IMR-90 (cell line): ENCODE measurements at regions not wholly inside any gene's neighbourhood (a gene's known extent, or its start where the extent isn't known, plus 50 kb on each side); places are given as distances from the start of the nearest gene placed in this dataset.
A peak's percentile ranks its signal among the peaks of the same experiment; 100 is the strongest.

Experiments
- ATAC-seq: fragments of 200-7000 bp; cut with Tn5 transposase; 2 replicates; pipeline ENCODE4 v1.9.1; 2020; ENCODE audit warnings: low read depth, mild to moderate bottlenecking, moderate library complexity
- BruUV-seq: library from RNA; stranded (reverse); fragments of 400-500 nt; replicated peaks from 2 replicates; lab custom pipeline; 2021; lab: Mats Ljungman, UMichigan
- CTCF ChIA-PET: fragments of 300-600 bp; formaldehyde crosslinking; extraction: SDS; loops from one replicate; lab custom pipeline; 2021; ENCODE audit warnings: antibody characterized with exemption; lab: Yijun Ruan, JAX
- POLR2A ChIA-PET: fragments of 300-600 bp; sonication (Branson Sonifier 250); formaldehyde crosslinking; loops from one replicate; lab custom pipeline; 2022; ENCODE audit warnings: antibody characterized with exemption; ENCODE audit not compliant: unreplicated experiment; lab: Charles Lee
- DNase-seq: peaks from one replicate; pipeline ENCODE4 v3.0.0; 2013
- H2AFZ ChIP-seq: replicated peaks from 2 replicates; pipeline ENCODE3; 2013; ENCODE audit warnings: low read length, mild to moderate bottlenecking; ENCODE audit not compliant: poor library complexity
- H2AK5ac ChIP-seq: 2 replicates; pipeline ENCODE4 v1.6.1; 2013; ENCODE audit warnings: low read depth, low read length, inconsistent platforms
- H2AK9ac ChIP-seq: replicated peaks from 2 replicates; pipeline ENCODE3; 2013; ENCODE audit warnings: mild to moderate bottlenecking, low read depth, low read length, moderate library complexity; ENCODE audit not compliant: poor library complexity
- H2BK120ac ChIP-seq: 2 replicates; pipeline ENCODE4 v1.6.1; 2013; ENCODE audit warnings: low read depth, low read length, inconsistent platforms
- H2BK15ac ChIP-seq: 3 replicates; pipeline ENCODE4 v1.6.1; 2013; ENCODE audit warnings: low read depth, low read length, inconsistent platforms
- H2BK20ac ChIP-seq: 2 replicates; pipeline ENCODE4 v1.6.1; 2013; ENCODE audit warnings: low read depth, mild to moderate bottlenecking, inconsistent platforms, low read length, moderate library complexity
- H2BK5ac ChIP-seq: 2 replicates; pipeline ENCODE4 v1.6.1; 2013; ENCODE audit warnings: mild to moderate bottlenecking, low read depth, low read length, inconsistent platforms; ENCODE audit not compliant: poor library complexity, severe bottlenecking
- H3K14ac ChIP-seq: replicated peaks from 2 replicates; pipeline ENCODE4 v1.6.1; 2013; ENCODE audit warnings: low read depth, low read length, inconsistent platforms
- H3K18ac ChIP-seq: 2 replicates; pipeline ENCODE4 v1.6.1; 2013; ENCODE audit warnings: low read depth, low read length, control low read depth
- H3K23ac ChIP-seq: 2 replicates; pipeline ENCODE4 v1.6.1; 2013; ENCODE audit warnings: low read depth, low read length, inconsistent platforms
- H3K27ac ChIP-seq: 2 replicates; pipeline ENCODE4 v1.5.1; 2013; ENCODE audit warnings: mild to moderate bottlenecking, control low read depth, low read length; ENCODE audit not compliant: insufficient read depth
- H3K27me3 ChIP-seq: 2 replicates; pipeline ENCODE4 v1.6.1; 2013; ENCODE audit warnings: low read length; ENCODE audit not compliant: control insufficient read depth, insufficient read depth
- H3K36me3 ChIP-seq: 2 replicates; pipeline ENCODE4 v1.6.1; 2013; ENCODE audit warnings: low read length, mixed read lengths; ENCODE audit not compliant: control insufficient read depth, insufficient read depth
- H3K4ac ChIP-seq: 2 replicates; pipeline ENCODE4 v1.6.1; 2013; ENCODE audit warnings: low read depth, low read length, inconsistent platforms
- H3K4me1 ChIP-seq: 2 replicates; pipeline ENCODE4 v1.6.1; 2013; ENCODE audit warnings: low read length, mixed read lengths; ENCODE audit not compliant: control insufficient read depth, insufficient read depth
- H3K4me2 ChIP-seq: 2 replicates; pipeline ENCODE4 v1.6.1; 2013; ENCODE audit warnings: low read depth, mild to moderate bottlenecking, control low read depth, low read length, moderate library complexity
- H3K4me3 ChIP-seq: 2 replicates; pipeline ENCODE4 v1.5.1; 2013; ENCODE audit warnings: low read depth, mild to moderate bottlenecking, control low read depth, low read length, moderate library complexity; ENCODE audit not compliant: insufficient read depth
- H3K56ac ChIP-seq: 2 replicates; pipeline ENCODE4 v1.6.1; 2013; ENCODE audit warnings: low read length, inconsistent platforms; ENCODE audit not compliant: insufficient read depth; ENCODE audit errors: extremely low read depth
- H3K79me1 ChIP-seq, 2 experiments: 2 replicates each; pipeline ENCODE4 v1.6.1; 2013; ENCODE audit warnings: low read length in 2 of 2, inconsistent platforms in 1 of 2, low read depth in 1 of 2
- H3K9ac ChIP-seq: 2 replicates; pipeline ENCODE4 v1.6.1; 2013; ENCODE audit warnings: low read depth, low read length, control low read depth
- H3K9me1 ChIP-seq: 2 replicates; pipeline ENCODE4 v1.6.1; 2013; ENCODE audit warnings: low read length, inconsistent platforms; ENCODE audit not compliant: insufficient read depth
- H3K9me3 ChIP-seq: 2 replicates; pipeline ENCODE4 v1.6.1; 2013; ENCODE audit warnings: low read length; ENCODE audit not compliant: control insufficient read depth, insufficient read depth
- H4K20me1 ChIP-seq: 2 replicates; pipeline ENCODE4 v1.6.1; 2013; ENCODE audit warnings: low read length, inconsistent platforms; ENCODE audit not compliant: insufficient read depth
- H4K5ac ChIP-seq: 2 replicates; pipeline ENCODE4 v1.6.1; 2013; ENCODE audit warnings: mild to moderate bottlenecking, low read depth, low read length, control low read depth
- H4K8ac ChIP-seq, 2 experiments: 2 replicates each; pipeline ENCODE4 v1.6.1; 2013; ENCODE audit warnings: low read depth in 2 of 2, low read length in 2 of 2, control low read depth in 1 of 2, inconsistent platforms in 1 of 2
- H4K91ac ChIP-seq: 2 replicates; pipeline ENCODE4 v1.6.1; 2013; ENCODE audit warnings: low read depth, low read length, inconsistent platforms; ENCODE audit not compliant: insufficient read depth
- BHLHE40 ChIP-seq: fragments of 150-350 bp; IDR thresholded peaks from 2 replicates; pipeline ENCODE4 v1.6.1; 2016; ENCODE audit warnings: mild to moderate bottlenecking, low read depth, low read length
- CEBPB ChIP-seq: IDR thresholded peaks from 2 replicates; pipeline ENCODE4 v1.6.1; 2012; ENCODE audit warnings: low read depth, low read length, improper control_type of control experiment
- CHD1 ChIP-seq: IDR thresholded peaks from 2 replicates; pipeline ENCODE4 v1.6.1; 2012; ENCODE audit warnings: low read depth, low read length, improper control_type of control experiment
- CTCF ChIP-seq: conservative IDR thresholded peaks from 2 replicates; pipeline ENCODE4 v1.5.1; 2012; ENCODE audit warnings: mild to moderate bottlenecking, low read depth, low read length, improper control_type of control experiment
- ELK1 ChIP-seq: fragments of 150-350 bp; IDR thresholded peaks from 2 replicates; pipeline ENCODE4 v1.6.1; 2016; ENCODE audit warnings: low read depth, mild to moderate bottlenecking, low read length, moderate library complexity, borderline replicate concordance
- FOS ChIP-seq: fragments of 150-350 bp; IDR thresholded peaks from 2 replicates; pipeline ENCODE4 v1.6.1; 2016; ENCODE audit warnings: low read depth, low read length
- MAFK ChIP-seq: IDR thresholded peaks from 2 replicates; pipeline ENCODE4 v1.6.1; 2012; ENCODE audit warnings: low read depth, low read length, improper control_type of control experiment
- MAZ ChIP-seq: IDR thresholded peaks from 2 replicates; pipeline ENCODE4 v1.6.1; 2012; ENCODE audit warnings: low read depth, mild to moderate bottlenecking, low read length, improper control_type of control experiment, moderate library complexity, borderline replicate concordance
- NFE2L2 ChIP-seq: fragments of 150-350 bp; IDR thresholded peaks from 2 replicates; pipeline ENCODE4 v1.6.1; 2016; ENCODE audit warnings: low read depth, mild to moderate bottlenecking, low read length
- POLR2A ChIP-seq: IDR thresholded peaks from 2 replicates; pipeline ENCODE4 v1.6.1; 2012; ENCODE audit warnings: mild to moderate bottlenecking, low read depth, low read length
- RAD21 ChIP-seq: IDR thresholded peaks from 2 replicates; pipeline ENCODE4 v1.6.1; 2012; ENCODE audit warnings: low read length, improper control_type of control experiment
- RCOR1 ChIP-seq: IDR thresholded peaks from 2 replicates; pipeline ENCODE4 v1.6.1; 2012; ENCODE audit warnings: mild to moderate bottlenecking, low read length, improper control_type of control experiment; ENCODE audit not compliant: insufficient replicate concordance
- RFX5 ChIP-seq: IDR thresholded peaks from 2 replicates; pipeline ENCODE4 v1.8.0; 2012; ENCODE audit warnings: low read depth, mild to moderate bottlenecking, low read length, moderate library complexity
- SMC3 ChIP-seq: fragments of 150-350 bp; IDR thresholded peaks from 2 replicates; pipeline ENCODE4 v1.6.1; 2016; ENCODE audit warnings: low read depth, mild to moderate bottlenecking, antibody characterized with exemption, low read length, moderate library complexity
- USF2 ChIP-seq: fragments of 150-350 bp; IDR thresholded peaks from 2 replicates; pipeline ENCODE4 v1.6.1; 2017; ENCODE audit warnings: mild to moderate bottlenecking, antibody characterized with exemption, low read length, low read depth
- WGBS, 2 experiments: methylation state at CpG; one replicate each; pipeline versions ENCODE4 v1.1.5 to v1.1.7; 2013; ENCODE audit warnings: missing lambda C conversion rate in 2 of 2; ENCODE audit not compliant: insufficient read length in 1 of 2; ENCODE audit errors: extremely low coverage in 2 of 2; 5-methylcytosine and 5-hydroxymethylcytosine counted together
- dilution Hi-C: fragments of 300-500 bp; cut with HindIII; formaldehyde crosslinking; loops from one replicate; pipeline ENCODE4 v1.14.3; 2018; ENCODE audit warnings: low sequenced_read_pairs; ENCODE audit not compliant: unreplicated experiment
- in situ Hi-C: fragments of 300-500 bp; cut with MboI; formaldehyde crosslinking; loops from 3 replicates; pipeline ENCODE4 v1.14.3; 2019; ENCODE audit warnings: low sequenced_read_pairs, inconsistent platforms, mixed read lengths
- intact Hi-C: fragments of 100-400 bp; cut with micrococcal nuclease; formaldehyde crosslinking; loops from 2 replicates; pipeline ENCODE4 v1.10.0; 2022

- POLR2A ChIA-PET = no interaction called here
- DNase-seq (no peak), ATAC-seq (no peak)
- TF ChIP-seq ELK1 (no peak), CTCF (no peak), RCOR1 (no peak), MAZ (no peak), NFE2L2 (no peak), RAD21 (no peak), CEBPB (no peak), USF2 (no peak), FOS (no peak), BHLHE40 (no peak), MAFK (no peak), POLR2A (no peak), CHD1 (no peak), RFX5 (no peak), SMC3 (no peak)
- no peak overlapping the region for H3K27ac ChIP-seq
- H3K27me3 ChIP-seq = no peaks in the 10 kb centered on the region
- H4K91ac ChIP-seq = 0 out of 2 replicates have a peak overlapping the region, but pooled peaks have one; percentile 13
- CTCF ChIA-PET = no interaction called here
- H2BK120ac ChIP-seq = peak overlapping the region; percentile 59; the same call in 1 of the 2 replicates
- no peak overlapping the region for H4K8ac ChIP-seq
- no peak overlapping the region for H2BK5ac ChIP-seq
- H2AK5ac ChIP-seq = peak overlapping the region; percentile 57; the same call in 1 of the 2 replicates
- no TSS peak for BruUV-seq
- no peaks in the 10 kb centered on the region for H4K20me1 ChIP-seq
- H3K36me3 ChIP-seq = no peaks in the 10 kb centered on the region
- H3K9ac ChIP-seq = no peak overlapping the region
- no peak overlapping the region for H2AFZ ChIP-seq
- peak overlapping the region; percentile 50 for H3K4ac ChIP-seq
- no peak overlapping the region for H3K14ac ChIP-seq
- peak overlapping the region; percentile 50; the same call in 2 of the 3 replicates for H2BK15ac ChIP-seq
- H3K56ac ChIP-seq = no peak overlapping the region
- WGBS, 2 experiments = no CpG with 5 or more reads among the region's 2 CpGs
- intact Hi-C loops = loop anchor here (5.0 to 10.0 kb wide), 2 partner anchors 63 to 150 kb away; no protein-coding TSS in a partner anchor
- peaks cover 18% of the 10 kb centered on the region for H3K4me1 ChIP-seq
- no peak overlapping the region for H3K4me2 ChIP-seq
- no peak overlapping the region for H3K4me3 ChIP-seq
- H3K18ac ChIP-seq = no peak overlapping the region
- no peak overlapping the region for H2AK9ac ChIP-seq
- peaks cover 5% of the 10 kb centered on the region for H3K9me3 ChIP-seq
- no peak overlapping the region for H3K23ac ChIP-seq
- peak overlapping the region; percentile 54; the same call in 1 of the 2 replicates for H2BK20ac ChIP-seq
- in situ Hi-C loops = no loop called here
- peaks cover 6% of the 10 kb centered on the region; the same call in 1 of the 2 replicates for H3K9me1 ChIP-seq
- dilution Hi-C loops = loop anchor here (25.0 kb wide), 1 partner anchor 307 kb away; no protein-coding TSS in a partner anchor
- no peak overlapping the region for H4K5ac ChIP-seq
- H3K79me1 ChIP-seq = no peaks in the 10 kb centered on the region
These were observed 107.9 kb upstream of the NDUFV2 start for GRCh38 chr18:8994603-8995002.
